T-helper 2 cell (primary cell): ENCODE measurements at regions not wholly inside any gene's neighbourhood (a gene's known extent, or its start where the extent isn't known, plus 50 kb on each side); places are given as distances from the start of the nearest gene placed in this dataset.
A peak's percentile ranks its signal among the peaks of the same experiment; 100 is the strongest.
"Not testable (repeated sequence)": the region's sequence is repeated elsewhere in the genome, so short reads cannot be mapped to it uniquely, and the experiment has no call there.

Source experiments
- DNase-seq, 5 experiments: peaks; one replicate each; pipeline versions ENCODE4 v3.0.0 to v3.0.0-alpha.2; 2012 to 2022

DNA sequence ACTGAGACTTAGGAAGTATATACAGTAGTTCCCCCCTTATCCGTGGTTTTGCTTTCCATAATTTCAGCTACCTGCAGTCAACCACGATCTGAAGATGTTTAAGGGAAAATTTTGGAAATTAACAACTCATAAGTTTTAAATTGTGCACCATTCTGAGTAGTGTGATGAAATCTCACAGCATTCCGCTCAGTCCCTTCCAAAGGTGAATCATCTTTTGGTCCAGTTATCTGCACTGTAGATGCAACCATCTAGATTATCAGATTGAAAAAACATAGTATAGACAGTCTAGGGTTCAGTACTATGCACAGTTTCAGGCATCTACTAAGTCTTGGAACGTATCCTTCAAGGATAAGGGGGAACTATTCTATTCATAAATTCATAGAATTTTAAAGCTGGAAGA, 109.0 kb downstream of the ANXA3 start:
- DNase-seq, result no peak

- no peak for DNase-seq
These were observed 109.6 kb downstream of the ANXA3 start for GRCh38 chr4:78661086-78661690.

DNA sequence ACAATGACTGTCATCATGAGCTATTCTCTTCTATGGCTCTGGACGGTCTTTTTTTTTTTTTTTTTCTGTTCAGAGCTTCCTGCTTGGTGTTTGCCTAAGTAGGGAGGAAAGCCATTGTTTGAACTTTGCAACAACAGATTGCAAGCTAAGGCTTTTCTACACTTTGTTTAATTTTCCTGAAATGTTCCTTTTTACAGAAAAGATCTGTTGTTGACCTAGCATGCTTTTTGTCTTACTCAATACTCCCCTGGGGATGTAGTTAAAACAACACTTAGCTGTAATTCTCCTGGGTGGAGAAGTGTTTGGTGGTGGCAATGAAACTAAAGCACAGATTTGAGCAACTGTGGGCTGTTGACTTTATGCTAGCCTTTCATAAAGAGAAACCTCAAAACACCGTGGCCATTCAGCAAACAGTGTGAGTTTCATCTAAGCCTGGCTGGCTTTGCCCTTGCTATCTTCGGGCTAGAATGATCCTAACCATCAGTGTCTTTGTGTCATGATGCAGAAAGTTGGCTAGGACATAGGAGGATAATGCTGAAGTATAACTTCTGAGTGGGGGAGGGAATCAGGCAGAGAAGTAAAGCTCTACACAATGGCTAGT, 110.5 kb downstream of the ANXA3 start:
- peak in 1 of 5 experiments; percentile 63 for DNase-seq

DNA sequence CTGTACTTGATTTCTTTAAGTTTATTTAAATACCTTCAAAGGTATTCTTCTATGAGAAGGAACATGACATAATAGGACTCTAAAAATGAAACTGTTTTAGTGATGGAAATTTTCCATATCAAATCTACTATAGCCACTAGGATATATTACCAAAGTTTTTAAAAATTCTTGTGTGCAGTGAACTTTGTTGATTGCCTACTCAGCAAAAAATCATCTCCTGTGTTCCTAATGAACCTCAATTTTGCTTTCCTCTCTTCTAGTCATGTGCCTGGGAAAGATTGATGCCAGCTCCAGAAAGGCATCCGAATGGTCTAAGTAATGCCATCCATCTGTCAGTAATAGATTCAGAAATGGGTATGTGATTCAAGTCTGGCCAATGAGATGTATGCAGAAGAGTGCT, 111.1 kb downstream of the ANXA3 start:
- no peak for DNase-seq

DNA sequence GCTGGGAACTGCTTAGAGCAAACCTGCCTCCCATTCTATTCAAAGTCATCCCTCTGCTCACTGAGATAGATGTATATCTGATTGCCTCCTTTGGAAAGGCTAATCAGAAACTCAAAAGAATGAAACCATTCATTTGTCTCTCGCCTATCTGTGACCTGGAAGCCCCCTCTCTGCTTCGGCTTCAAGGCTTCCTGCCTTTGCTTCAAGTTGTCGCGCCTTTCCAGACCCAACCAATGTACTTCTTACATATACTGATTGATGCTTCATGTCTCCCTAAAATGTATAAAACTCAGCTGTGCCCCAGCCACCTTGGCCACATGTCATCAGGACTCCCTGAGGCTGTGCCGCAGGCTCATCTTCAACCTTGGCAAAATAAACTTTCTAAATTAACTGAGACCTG, 111.9 kb upstream of the BMP2K start:
- DNase-seq, result not testable (repeated sequence)

GRCh38 chr4:78665216-78665770, 110.9 kb upstream of the BMP2K start:
- no peak for DNase-seq

DNA sequence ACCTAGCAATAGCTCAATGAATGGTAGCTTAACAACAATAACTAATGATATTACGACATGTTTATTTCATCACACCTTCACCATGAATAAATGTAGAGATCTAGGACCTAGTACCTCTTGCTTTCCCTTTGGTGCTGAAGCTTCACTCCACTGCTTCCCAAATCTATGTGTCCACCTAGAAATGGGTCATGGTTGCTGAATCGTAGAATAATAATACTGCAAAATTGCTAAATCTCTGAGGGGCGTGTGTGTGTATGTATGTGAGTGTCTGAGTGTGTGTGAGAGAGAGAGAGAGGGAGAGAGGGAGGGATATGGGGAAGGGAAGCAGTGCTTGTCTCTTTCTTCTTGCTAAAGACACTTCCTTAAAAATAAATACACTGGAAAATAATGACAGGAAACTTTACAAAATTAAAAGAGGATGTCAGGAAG, 109.3 kb upstream of the BMP2K start:
- DNase-seq, result no peak

GRCh38 chr4:78667325-78667724, 108.8 kb upstream of the BMP2K start:
- DNase-seq, result no peak

DNA sequence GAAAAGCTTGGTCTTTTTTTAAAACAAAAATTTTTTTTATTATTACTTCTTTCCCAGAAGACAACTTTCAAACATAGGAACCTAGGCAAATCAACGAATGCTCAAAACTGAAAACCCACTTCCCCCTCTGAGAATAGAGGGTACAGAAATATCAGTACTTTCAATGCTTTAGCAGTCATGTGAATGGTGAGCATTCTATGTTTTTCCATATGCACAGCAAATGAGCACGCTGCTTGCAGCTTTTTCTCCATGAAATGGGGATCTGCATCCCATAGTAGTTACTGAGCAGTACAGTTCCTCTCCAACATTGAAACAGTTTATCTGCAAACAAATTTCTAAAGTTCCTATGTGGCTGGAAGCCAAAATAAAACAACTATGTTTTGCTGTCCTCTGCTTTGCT, 108.4 kb upstream of the BMP2K start:
- DNase-seq, result no peak

DNA sequence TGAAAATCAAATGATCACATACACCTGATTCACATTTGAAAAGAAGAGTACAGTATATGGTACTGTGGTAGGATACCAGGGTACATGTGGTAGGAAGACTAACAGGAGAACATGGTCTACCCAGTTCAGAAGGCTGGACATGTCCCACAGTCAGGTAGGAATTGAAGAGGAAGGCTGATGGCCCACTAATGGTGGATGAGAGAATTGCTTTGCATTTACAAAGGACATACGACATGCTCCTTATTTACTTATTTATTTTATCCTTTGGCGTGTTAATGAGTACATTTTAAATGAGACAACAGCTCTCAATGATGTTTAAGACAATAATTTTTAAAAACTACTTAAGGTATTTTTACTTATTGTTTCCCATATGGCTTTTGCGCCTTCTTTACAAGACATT, 106.7 kb upstream of the BMP2K start:
- no peak for DNase-seq

GRCh38 chr4:78671903-78672815, 104.0 kb upstream of the BMP2K start:
- no peak for DNase-seq

DNA sequence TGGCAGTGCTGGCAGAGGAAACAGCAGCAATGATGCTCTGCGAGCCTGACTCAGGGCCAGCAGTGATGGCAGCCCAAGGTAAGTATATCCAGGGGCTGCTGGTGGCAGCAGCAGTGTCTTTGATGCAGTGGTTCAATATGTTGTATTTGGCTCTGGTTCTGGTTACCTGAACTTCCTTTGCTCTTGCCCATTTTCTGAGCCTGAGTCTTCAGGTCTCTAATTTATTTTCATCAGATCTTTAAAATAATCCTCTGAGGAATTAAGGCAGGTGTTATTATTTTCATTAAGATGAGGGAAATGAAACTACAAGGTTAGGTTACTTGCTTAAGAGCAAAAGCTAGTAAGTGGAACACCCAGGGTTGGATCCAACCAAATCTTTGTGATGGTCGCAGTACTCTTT, 102.8 kb upstream of the BMP2K start:
- DNase-seq, result no peak

DNA sequence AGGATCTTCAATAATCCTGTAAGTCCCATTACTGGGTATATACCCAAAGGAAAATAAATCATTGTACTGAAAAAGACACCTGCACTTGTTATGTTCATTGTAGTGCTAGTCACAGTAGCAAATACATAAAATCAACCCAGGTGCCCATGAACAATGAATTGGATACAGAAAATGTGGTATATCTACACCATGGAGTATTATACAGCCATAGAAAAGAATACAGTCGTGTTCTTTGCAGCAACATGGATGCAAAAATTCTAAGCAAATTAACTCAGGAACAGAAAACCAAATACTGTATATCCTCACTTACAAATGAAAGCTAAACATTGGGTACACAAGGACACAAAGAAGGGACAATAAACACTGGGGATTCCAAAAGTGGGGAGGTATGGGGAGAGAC, 100.8 kb upstream of the BMP2K start:
- no peak for DNase-seq

GRCh38 chr4:78682070-78682469, 94.1 kb upstream of the BMP2K start:
- no peak for DNase-seq

DNA sequence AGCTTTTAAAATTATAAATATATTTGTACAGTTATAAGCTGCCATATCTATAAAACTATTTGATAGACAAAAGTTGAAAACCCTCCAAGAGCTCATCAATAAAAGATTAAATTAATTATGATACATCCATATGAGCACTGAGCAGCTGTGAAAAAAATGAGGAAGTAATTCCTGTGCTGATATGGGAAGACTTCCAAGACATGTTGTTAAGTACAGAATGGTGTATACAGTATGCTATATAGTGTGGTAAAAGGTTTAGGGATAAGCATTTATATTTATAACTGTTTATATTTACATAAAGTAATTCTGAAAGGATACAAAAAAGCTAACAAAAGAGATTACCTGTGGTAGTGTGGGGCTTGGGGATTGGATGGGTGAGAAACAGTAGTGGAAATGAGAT, 92.8 kb upstream of the BMP2K start:
- no peak for DNase-seq

DNA sequence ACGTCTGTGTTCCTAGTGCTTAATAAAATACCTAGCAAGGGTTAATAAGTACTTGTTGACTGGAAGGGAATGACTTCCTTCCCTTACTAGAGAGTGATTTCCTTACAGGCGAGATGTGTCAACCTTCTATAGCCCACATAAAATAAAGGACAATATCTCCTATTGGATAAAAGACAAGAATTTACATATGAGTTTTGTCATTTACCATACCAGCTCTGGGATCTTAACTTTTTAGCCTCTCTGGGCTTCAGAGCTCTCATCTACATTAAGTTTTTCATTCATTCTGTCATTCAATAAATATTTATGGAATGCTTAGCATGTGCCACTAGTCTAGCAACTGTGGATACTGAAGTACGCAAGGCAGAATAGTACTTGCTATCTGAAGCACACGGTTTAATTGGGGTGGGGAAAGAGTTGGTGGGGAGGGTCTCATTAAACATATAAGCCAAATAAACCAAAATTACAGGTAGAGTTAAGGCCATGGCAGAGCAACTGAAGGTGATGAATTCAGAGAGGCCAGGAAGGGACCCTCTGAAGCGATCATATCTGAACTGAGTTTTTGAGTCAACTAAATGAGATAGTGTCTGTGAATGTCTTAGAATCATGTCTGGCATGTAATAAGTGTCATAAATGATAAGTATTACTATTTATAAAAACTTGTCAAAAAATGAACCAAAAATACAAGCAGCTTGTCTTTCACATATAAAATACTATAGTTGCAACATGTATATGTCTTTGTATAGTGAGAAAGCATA, 91.6 kb upstream of the BMP2K start:
- no peak for DNase-seq

GRCh38 chr4:78687818-78688217, 88.3 kb upstream of the BMP2K start:
- no peak for DNase-seq

GRCh38 chr4:78688366-78688765, 87.8 kb upstream of the BMP2K start:
- no peak for DNase-seq

- no peak for DNase-seq
These were observed 86.9 kb upstream of the BMP2K start for GRCh38 chr4:78689261-78689660.

- no peak for DNase-seq
These were observed 86.3 kb upstream of the BMP2K start for GRCh38 chr4:78689700-78690323.

DNA sequence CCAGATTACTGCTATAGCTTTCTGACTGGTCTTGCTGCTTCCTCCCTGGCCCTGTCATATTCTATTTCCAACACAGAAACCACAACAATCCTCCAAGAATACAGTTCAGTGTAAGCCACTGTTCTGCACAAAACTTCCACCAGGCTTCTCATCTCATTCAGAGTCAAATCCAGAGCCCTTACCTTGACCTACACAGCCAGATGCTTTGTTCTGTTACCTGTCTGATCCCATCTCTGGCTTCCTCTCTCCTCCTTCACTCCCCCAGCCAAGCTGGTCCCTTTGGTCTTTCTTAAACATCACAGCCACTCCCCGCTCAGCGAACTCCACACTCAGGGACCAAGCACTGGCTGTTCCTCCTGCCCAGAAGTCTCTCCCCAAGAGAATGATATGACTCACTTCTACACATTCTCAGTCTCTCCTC, 84.8 kb upstream of the BMP2K start:
- no peak for DNase-seq
